NOMO-1 treated with DMSO at 0.1 percent for 48 hours (cell line): ENCODE measurements at regions not wholly inside any gene's neighbourhood (a gene's known extent, or its start where the extent isn't known, plus 50 kb on each side); places are given as distances from the start of the nearest gene placed in this dataset.
A peak's percentile ranks its signal among the peaks of the same experiment; 100 is the strongest.

Source experiments
- DNase-seq: peaks from one replicate; lab custom pipeline; 2025; ENCODE audit not compliant: unreplicated experiment; lab: John Stamatoyannopoulos, UW

GRCh38 chr3:107992976-107993684 lies 97.7 kb downstream of the CD47 start:
- no peak for DNase-seq

GRCh38 chr3:107990926-107991325 lies 99.9 kb downstream of the CD47 start:
- no peak for DNase-seq

GRCh38 chr3:107990433-107990832 lies 100.4 kb downstream of the CD47 start:
- DNase-seq: no peak

GRCh38 chr3:107989661-107990060 lies 101.2 kb downstream of the CD47 start:
- peak; percentile 44 for DNase-seq

GRCh38 chr3:107988460-107989175 lies 102.2 kb downstream of the CD47 start:
- peak; percentile 74 for DNase-seq

GRCh38 chr3:107987036-107987939 lies 103.5 kb downstream of the CD47 start:
- peak; percentile 44 for DNase-seq

GRCh38 chr3:107986505-107986904 lies 104.3 kb downstream of the CD47 start:
- DNase-seq: no peak

GRCh38 chr3:107985496-107985895 lies 105.3 kb downstream of the CD47 start:
- peak; percentile 89 for DNase-seq

GRCh38 chr3:107983247-107983646 lies 107.6 kb downstream of the CD47 start:
- no peak for DNase-seq

- no peak for DNase-seq
These were observed 108.7 kb downstream of the CD47 start for GRCh38 chr3:107982165-107982564.

GRCh38 chr3:107981471-107982111 lies 109.2 kb downstream of the CD47 start:
- DNase-seq: no peak

GRCh38 chr3:107979538-107979937 lies 111.3 kb downstream of the CD47 start:
- DNase-seq: no peak

GRCh38 chr3:107978131-107979055 lies 112.4 kb downstream of the CD47 start:
- DNase-seq: peak; percentile 16

GRCh38 chr3:107977221-107978130 lies 113.4 kb downstream of the CD47 start:
- no peak for DNase-seq

- DNase-seq: no peak
These were observed 114.5 kb downstream of the CD47 start for GRCh38 chr3:107976202-107976800.

- no peak for DNase-seq
These were observed 115.2 kb downstream of the CD47 start for GRCh38 chr3:107975529-107976201.

- no peak for DNase-seq
These were observed 116.9 kb downstream of the CD47 start for GRCh38 chr3:107973961-107974360.

GRCh38 chr3:107973152-107973551 lies 117.7 kb downstream of the CD47 start:
- no peak for DNase-seq
